ENCODE measurements at regions not wholly inside any gene's neighbourhood (a gene's known extent, or its start where the extent isn't known, plus 50 kb on each side); places are given as distances from the start of the nearest gene placed in this dataset.

- TF ChIP-seq NFYA (IDR thresholded peaks at IDR 0.05; ENCODE audit: borderline replicate concordance, low read depth, low read length) (no peak), STAT1 (conservative IDR thresholded peaks at IDR 0.05) (no peak), NBN (IDR thresholded peaks at IDR 0.05) (no peak), SMAD5 (IDR thresholded peaks at IDR 0.05; ENCODE audit: low read depth) (no peak), BCLAF1 (IDR thresholded peaks at IDR 0.05) (no peak), ASH2L (IDR thresholded peaks at IDR 0.05; ENCODE audit: borderline replicate concordance, low read depth) (no peak)
- TF ChIP-seq, protein P1, sequence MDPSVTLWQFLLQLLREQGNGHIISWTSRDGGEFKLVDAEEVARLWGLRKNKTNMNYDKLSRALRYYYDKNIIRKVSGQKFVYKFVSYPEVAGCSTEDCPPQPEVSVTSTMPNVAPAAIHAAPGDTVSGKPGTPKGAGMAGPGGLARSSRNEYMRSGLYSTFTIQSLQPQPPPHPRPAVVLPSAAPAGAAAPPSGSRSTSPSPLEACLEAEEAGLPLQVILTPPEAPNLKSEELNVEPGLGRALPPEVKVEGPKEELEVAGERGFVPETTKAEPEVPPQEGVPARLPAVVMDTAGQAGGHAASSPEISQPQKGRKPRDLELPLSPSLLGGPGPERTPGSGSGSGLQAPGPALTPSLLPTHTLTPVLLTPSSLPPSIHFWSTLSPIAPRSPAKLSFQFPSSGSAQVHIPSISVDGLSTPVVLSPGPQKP (IDR thresholded peaks at IDR 0.05; ENCODE audit: low read depth, low read length), result no peak
- TF ChIP-seq, protein P2, sequence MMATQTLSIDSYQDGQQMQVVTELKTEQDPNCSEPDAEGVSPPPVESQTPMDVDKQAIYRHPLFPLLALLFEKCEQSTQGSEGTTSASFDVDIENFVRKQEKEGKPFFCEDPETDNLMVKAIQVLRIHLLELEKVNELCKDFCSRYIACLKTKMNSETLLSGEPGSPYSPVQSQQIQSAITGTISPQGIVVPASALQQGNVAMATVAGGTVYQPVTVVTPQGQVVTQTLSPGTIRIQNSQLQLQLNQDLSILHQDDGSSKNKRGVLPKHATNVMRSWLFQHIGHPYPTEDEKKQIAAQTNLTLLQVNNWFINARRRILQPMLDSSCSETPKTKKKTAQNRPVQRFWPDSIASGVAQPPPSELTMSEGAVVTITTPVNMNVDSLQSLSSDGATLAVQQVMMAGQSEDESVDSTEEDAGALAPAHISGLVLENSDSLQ (IDR thresholded peaks at IDR 0.05), result no peak
Observed at GRCh38 chr2:195317550-195317949, 339.5 kb upstream of the SLC39A10 start (continued).

GRCh38 chr2:195316486-195316885, 340.5 kb upstream of the SLC39A10 start:
- no peaks in the 10 kb centered on the region for H3K4me1 ChIP-seq (ENCODE audit: control insufficient read depth, insufficient read depth, low read length)
- no peak overlapping the region for H3K4me2 ChIP-seq (ENCODE audit: control insufficient read depth, insufficient read depth)
- DNase-seq (ENCODE audit: low read depth, low spot score) (no peak), ATAC-seq (no peak), FAIRE-seq (no peak)
- no peak overlapping the region for H3K27ac ChIP-seq (ENCODE audit: control insufficient read depth, insufficient read depth)
- POLR2A ChIA-PET, result no interaction called here
- H3K4me3 ChIP-seq, result no peak overlapping the region
- H3K36me3 ChIP-seq (ENCODE audit: control insufficient read depth in 2 of 2, insufficient read depth in 2 of 2, low read length in 1 of 2), result no peaks in the 10 kb centered on the region
- no TSS peak for BruUV-seq (replicated peaks)
- H3K79me2 ChIP-seq (ENCODE audit: control insufficient read depth, insufficient read depth, low read length), result no peaks in the 10 kb centered on the region
- CTCF ChIA-PET, result interaction anchor here (0.7 to 8.3 kb wide), 10 partner anchors 10 to 1150 kb away, joined by 3 to 54 read pairs (median 4); no protein-coding TSS in a partner anchor
- no peaks in the 10 kb centered on the region for H4K20me1 ChIP-seq (ENCODE audit: control insufficient read depth, insufficient read depth)
- H3K9me3 ChIP-seq (replicated peaks; ENCODE audit: control insufficient read depth, insufficient read depth, low read length), result no peaks in the 10 kb centered on the region
- no peak for TF ChIP-seq STAT3 (IDR thresholded peaks at IDR 0.05; ENCODE audit: low read depth, low read length)
- TF ChIP-seq ZNF384 (IDR thresholded peaks at IDR 0.05; ENCODE audit: borderline replicate concordance, low read depth, low read length), result no peak
- TF ChIP-seq CHD4 (IDR thresholded peaks at IDR 0.05), result no peak
- TF ChIP-seq HCFC1 (IDR thresholded peaks at IDR 0.05; ENCODE audit: low read length), result no peak
- no peak for TF ChIP-seq YBX1 (IDR thresholded peaks at IDR 0.05)
- TF ChIP-seq NFYA (IDR thresholded peaks at IDR 0.05; ENCODE audit: borderline replicate concordance, low read depth, low read length), result no peak
- SMC1A ChIA-PET (ENCODE audit: uncharacterized antibody, unreplicated experiment), result interaction anchor here (0.9 to 2.0 kb wide), 8 partner anchors 10 to 770 kb away, joined by 3 to 8 read pairs (median 4); no protein-coding TSS in a partner anchor
- intact Hi-C loops (cut with micrococcal nuclease; ENCODE audit: unreplicated experiment), result loop anchor here (5.0 to 10.0 kb wide), 5 partner anchors 449 to 1619 kb away; no protein-coding TSS in a partner anchor
- no peaks in the 10 kb centered on the region for H3K27me3 ChIP-seq (replicated peaks in 1 of 2; ENCODE audit: control insufficient read depth in 2 of 2, insufficient read depth in 2 of 2, low read length in 1 of 2)
- no peak overlapping the region for H3K9ac ChIP-seq (ENCODE audit: control insufficient read depth, insufficient read depth, low read length)
- RAD21 ChIA-PET (ENCODE audit: unreplicated experiment), result interaction anchor here (1.1 to 2.6 kb wide), 4 partner anchors 10 to 770 kb away, joined by 4 to 9 read pairs (median 6); no protein-coding TSS in a partner anchor
- no peak overlapping the region for H2AFZ ChIP-seq (ENCODE audit: control insufficient read depth, low read depth, low read length)
- in situ Hi-C loops (cut with MboI), result loop anchor here (10.0 to 25.0 kb wide), 2 partner anchors 1152 to 1629 kb away; no protein-coding TSS in a partner anchor

Data from GM12878 (cell line).